NCI-H345 treated with DMSO at 0.1 percent for 48 hours (cell line): ENCODE measurements at regions not wholly inside any gene's neighbourhood (a gene's known extent, or its start where the extent isn't known, plus 50 kb on each side); places are given as distances from the start of the nearest gene placed in this dataset.
"Not testable (repeated sequence)": the region's sequence is repeated elsewhere in the genome, so short reads cannot be mapped to it uniquely, and the experiment has no call there.

Experiments used
- DNase-seq: peaks from one replicate; lab custom pipeline; 2025; ENCODE audit not compliant: unreplicated experiment; lab: John Stamatoyannopoulos, UW

- DNase-seq, result no peak
Measured at GRCh38 chr7:85897967-85898366, 711.1 kb upstream of the SEMA3D start.

- DNase-seq, result no peak
Measured at GRCh38 chr7:85896531-85896930, 709.7 kb upstream of the SEMA3D start.

DNA sequence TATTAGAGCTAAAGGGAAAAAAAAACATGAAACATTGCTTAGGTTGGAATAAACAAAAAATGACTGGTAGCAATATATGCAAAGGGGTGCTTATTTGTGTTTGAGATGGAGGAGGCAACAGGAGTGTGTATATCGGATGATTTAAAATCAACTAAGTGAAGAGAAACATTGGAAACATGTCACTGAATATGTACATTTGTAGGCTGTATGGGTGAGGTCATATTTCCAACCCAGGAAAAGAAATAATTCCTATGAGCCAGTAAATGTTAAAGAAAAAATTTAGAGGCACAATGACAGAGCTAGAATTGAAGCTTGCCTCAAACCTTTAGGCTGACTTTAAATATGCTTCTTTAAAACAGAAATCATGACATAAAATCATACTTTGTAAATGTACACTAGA, 709.0 kb upstream of the SEMA3D start:
- DNase-seq, result no peak

- not testable (repeated sequence) for DNase-seq
Measured at GRCh38 chr7:85891900-85892299, 705.0 kb upstream of the SEMA3D start.

GRCh38 chr7:85890244-85890811, 703.5 kb upstream of the SEMA3D start:
- DNase-seq, result peak; percentile 17

DNA sequence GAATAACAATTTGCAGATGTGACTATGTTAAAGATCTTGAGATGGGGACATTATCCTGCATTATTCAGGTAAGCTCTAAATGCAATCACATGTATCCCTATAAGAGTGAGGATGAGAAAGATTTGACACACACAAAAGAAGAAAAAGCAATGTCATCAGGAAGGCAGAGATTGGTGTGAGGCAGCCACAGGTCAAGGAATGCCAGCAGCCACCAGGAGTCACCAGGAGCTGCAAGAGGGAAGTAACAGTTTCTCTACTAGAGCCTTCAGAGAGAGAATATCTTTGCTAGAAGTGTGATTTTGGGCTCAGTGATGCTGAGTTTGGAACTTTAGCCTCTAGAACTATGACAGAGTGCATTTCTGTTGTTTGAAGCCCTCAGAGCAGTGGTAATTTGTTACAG, 700.3 kb upstream of the SEMA3D start:
- no peak for DNase-seq

DNA sequence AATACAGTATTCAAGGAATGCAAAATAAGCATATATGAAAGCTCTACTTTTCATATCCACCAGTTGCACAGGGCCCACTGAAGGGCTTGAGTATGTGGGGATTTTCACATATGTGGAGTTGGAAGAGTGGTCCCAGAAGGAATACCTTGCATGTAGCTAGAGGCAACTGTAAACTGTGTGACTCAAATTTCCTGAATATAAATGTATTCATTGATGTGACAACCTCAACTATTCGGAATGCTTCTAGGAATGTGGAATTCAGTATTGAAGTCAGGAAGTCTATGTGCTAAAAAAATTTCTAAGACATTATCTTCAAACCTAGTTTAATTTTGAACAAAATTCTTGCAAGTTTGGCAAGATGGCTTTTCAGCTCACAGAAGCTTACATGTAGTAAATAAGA, 695.5 kb upstream of the SEMA3D start:
- DNase-seq, result no peak

- no peak for DNase-seq
Measured at GRCh38 chr7:85875398-85875797, 688.5 kb upstream of the SEMA3D start.

DNA sequence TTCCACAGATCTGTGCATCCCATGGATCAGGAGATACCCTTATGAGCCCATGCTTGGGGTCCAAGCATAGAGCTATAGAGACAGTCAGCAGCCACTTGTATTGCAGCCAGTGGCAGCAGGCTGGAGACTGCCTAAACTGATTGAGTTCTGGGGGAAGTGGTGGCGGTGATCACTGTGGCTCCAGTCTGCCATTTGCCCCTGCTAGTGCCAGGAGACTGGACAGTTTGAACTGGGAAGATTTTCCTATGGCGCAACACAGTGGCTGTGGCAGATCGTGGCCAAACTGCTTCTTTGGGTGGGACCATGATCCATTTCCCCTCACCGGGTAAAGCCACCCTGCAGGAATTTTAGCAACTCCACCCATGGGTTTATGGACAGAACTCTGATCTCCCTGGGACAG, 679.7 kb upstream of the SEMA3D start:
- DNase-seq, result no peak

DNA sequence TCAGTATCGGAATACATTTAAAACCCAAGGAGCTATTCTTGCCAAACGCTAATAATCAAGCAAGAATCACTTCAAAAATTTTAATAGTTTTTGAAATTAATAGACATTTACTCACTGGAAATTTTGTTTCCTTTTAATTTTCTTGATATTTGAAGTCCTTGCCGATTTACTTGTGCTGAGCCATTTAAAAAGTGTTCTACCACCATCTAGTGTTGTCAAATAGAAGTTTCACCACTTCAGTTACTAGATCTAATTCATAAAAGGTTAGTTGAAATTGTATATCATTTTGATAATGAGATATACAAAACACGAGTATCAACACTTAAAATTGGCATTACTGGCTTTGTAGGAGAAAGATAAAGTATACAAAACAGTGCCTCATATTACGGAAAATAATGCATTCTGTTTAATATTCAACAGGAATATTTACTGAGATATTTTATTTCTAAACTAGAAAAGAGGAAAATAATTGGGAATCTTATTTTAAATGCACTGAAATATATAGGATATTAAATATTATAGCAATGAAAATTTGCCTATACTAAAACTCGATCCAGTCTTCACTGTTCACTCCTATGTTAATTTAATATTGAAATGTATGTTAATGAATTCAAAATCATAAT, 664.8 kb upstream of the SEMA3D start:
- no peak for DNase-seq

DNA sequence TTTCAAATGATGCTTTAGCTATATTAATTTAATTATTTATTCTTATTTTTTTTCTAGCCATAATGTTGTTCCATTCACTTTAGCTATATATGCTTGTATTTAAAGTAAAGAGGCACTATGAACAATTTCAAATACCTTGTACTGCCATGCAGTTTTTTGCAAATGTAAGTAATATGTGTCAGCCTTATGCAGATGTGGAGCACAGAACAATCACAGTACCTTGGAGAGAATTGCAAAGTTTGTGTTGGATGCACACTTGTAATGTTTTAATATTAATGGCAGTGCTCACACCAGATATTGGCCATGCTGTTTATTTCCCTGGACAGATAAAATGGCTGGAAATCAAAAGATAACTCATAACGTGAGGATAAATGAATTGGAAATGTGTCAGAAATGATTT, 663.5 kb upstream of the SEMA3D start:
- DNase-seq, result no peak

DNA sequence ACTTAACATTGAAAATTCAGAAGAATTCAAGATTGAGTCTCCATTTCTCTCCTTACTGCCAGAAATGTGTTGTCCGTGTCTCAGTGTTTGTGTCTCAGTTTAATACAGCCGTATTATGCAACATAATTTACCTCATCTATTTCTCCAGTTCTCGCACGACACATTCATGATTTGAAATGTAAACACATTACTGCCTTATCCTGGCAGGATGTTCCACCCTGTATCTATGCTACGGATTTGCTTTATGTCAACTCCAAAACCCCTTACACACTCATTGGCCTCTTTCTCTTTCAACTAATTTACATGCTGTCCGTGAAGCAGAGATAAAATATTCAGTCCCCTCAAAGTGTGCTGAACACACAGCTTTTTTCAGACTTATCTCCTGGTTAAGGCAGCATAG, 653.7 kb upstream of the SEMA3D start:
- no peak for DNase-seq

DNA sequence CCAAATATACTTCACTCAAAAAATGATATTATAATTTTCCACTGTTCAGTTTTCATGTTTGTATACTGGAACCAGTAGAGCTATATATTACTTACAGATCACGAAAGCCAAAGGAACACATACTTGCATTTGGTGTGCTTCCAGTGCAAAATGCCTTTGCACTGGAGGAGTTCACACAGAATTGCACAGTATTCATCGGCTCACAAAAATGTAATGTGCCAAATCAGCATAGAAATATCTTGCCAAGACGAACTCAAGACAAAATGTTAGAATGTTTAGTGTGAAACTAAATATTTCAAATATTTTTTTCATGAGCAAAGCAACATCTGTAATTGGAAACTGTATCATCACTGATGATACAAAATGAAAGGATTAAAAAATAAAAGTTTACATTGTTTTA, 646.2 kb upstream of the SEMA3D start:
- DNase-seq, result no peak

DNA sequence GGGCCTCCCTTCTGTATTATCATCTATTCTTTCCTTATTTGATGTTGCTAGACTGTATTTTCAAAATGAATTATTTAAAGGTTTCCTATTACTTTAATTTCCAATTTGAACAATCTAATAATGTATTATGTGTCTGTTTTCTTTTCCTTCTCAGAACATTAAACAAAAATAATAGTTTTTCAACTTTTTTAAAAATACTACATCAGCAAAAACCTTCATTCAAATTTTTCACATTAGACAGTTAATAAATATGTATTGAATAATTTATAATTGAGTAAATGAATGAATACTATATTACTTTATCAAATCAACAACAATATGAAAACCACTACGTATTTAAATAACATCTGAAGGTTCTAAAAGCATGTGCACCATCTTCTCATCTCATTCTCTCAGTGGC, 644.1 kb upstream of the SEMA3D start:
- DNase-seq, result no peak

GRCh38 chr7:85829817-85830432, 643.1 kb upstream of the SEMA3D start:
- DNase-seq, result no peak

GRCh38 chr7:85829176-85829575, 642.3 kb upstream of the SEMA3D start:
- no peak for DNase-seq

DNA sequence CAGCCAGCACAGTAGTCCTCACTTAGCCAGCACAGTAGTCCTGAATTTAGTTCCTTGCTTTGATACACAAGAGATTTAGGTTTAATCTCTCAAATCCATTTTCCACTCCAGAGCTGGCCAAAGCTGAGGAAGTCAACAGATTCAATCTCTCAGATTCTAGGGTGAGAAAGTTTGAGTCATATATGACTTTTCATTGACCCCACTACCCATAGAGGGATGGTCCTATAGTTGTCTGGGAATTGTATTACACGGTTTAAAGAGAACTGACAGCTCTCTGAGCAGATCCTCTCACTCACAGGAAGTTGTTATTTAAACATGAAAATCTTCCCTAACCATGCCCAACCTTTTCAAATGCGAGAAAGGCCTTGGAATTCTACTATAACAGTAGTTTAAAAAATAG, 641.8 kb upstream of the SEMA3D start:
- DNase-seq, result no peak

DNA sequence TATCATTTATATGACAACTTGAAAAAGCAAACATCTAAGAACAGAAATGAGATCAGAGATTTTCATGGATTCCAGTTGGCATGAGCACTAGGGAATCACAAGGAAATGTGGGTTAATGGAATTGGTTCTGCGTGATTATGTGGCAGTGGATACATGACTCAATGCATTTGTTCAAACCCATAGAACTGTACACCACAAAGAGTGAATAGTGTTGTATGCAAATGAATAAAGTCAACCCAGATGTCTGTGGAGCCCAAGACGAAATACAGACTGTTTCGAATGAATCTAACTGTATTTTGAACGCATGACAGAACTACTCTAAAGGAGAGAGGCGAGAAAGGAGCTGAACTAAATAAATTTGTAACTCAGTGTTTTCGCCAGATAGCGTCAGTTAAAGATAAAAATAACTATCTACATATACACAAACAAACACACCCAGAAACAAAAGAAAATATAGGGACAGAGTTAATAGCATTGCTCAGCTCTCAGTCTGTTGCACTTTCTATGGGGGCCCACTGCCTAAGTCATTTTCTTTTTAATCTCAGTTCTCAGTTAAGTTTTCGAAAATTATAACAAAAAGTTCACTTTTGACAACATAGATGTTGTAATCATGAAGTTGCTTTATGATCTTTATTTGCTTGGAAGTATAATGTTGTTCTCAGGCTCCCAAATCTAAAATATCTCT, 636.7 kb upstream of the SEMA3D start:
- no peak for DNase-seq

DNA sequence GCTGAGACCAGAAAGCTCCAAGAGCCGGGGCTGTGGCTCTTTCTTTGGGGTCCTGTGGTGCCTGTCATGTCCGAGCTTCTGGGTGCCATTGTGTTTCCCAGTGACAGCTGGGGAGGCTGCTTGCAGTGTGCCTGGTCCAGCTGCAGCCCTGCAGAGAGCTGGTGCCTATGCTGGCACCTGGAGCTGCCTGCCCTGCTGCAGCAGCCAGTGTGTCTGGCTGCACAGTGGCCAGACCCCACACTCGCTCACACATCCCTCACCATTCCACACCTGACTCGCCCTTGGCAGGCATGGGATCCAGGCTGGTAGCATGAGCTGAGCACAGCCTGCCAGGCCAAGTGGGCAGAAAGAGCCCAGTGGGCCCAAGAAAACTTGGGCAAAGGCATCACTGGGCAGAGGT, 635.1 kb upstream of the SEMA3D start:
- no peak for DNase-seq

- no peak for DNase-seq
Measured at GRCh38 chr7:85820702-85821443, 634.0 kb upstream of the SEMA3D start.

- no peak for DNase-seq
Measured at GRCh38 chr7:85815526-85815925, 628.7 kb upstream of the SEMA3D start.

- no peak for DNase-seq
Measured at GRCh38 chr7:85806321-85806720, 619.5 kb upstream of the SEMA3D start.
